Endothelial cell (in vitro differentiated cells): ENCODE measurements at regions not wholly inside any gene's neighbourhood (a gene's known extent, or its start where the extent isn't known, plus 50 kb on each side); places are given as distances from the start of the nearest gene placed in this dataset.

Source experiments
- DNase-seq: peaks from one replicate; pipeline ENCODE4 v3.0.0; 2021; ENCODE audit warnings: low spot score
- H3K27ac Mint-ChIP-seq: one replicate; pipeline ENCODE4 v1.8.0; 2021; ENCODE audit warnings: mixed read lengths, inconsistent platforms; ENCODE audit not compliant: unreplicated experiment
- H3K27me3 Mint-ChIP-seq: one replicate; pipeline ENCODE4 v1.8.0; 2021; ENCODE audit warnings: mild to moderate bottlenecking, moderate library complexity, mixed read lengths, inconsistent platforms; ENCODE audit not compliant: unreplicated experiment
- H3K36me3 Mint-ChIP-seq: one replicate; pipeline ENCODE4 v1.8.0; 2021; ENCODE audit warnings: mild to moderate bottlenecking, low read depth, mixed read lengths, inconsistent platforms; ENCODE audit not compliant: unreplicated experiment
- H3K4me1 Mint-ChIP-seq: one replicate; pipeline ENCODE4 v1.8.0; 2021; ENCODE audit warnings: mild to moderate bottlenecking, mixed read lengths, inconsistent platforms; ENCODE audit not compliant: unreplicated experiment
- H3K4me3 Mint-ChIP-seq: one replicate; pipeline ENCODE4 v1.8.0; 2021; ENCODE audit warnings: mild to moderate bottlenecking, mixed read lengths, inconsistent platforms; ENCODE audit not compliant: unreplicated experiment
- H3K9me3 Mint-ChIP-seq: one replicate; pipeline ENCODE4 v1.8.0; 2021; ENCODE audit warnings: mixed read lengths, inconsistent platforms; ENCODE audit not compliant: unreplicated experiment
- CTCF ChIP-seq: fragments of 200-600 bp; sonication (generic); IDR thresholded peaks from one replicate; pipeline ENCODE4 v1.5.0; 2021; ENCODE audit warnings: antibody characterized with exemption; ENCODE audit not compliant: unreplicated experiment

- Mint-ChIP-seq H3K36me3 (no peaks in the 10 kb centered on the region), H3K27ac (no peak overlapping the region), H3K4me3 (no peak overlapping the region), H3K4me1 (no peaks in the 10 kb centered on the region), H3K9me3 (no peaks in the 10 kb centered on the region), H3K27me3 (no peaks in the 10 kb centered on the region)
- no peak for TF ChIP-seq CTCF
- DNase-seq = no peak
Measured at GRCh38 chr7:46549347-46549746, 628.3 kb upstream of the IGFBP3 start.

GRCh38 chr7:46547044-46547443, 626.0 kb upstream of the IGFBP3 start:
- H3K27me3 Mint-ChIP-seq = no peaks in the 10 kb centered on the region
- H3K27ac Mint-ChIP-seq = no peak overlapping the region
- no peak for DNase-seq
- no peaks in the 10 kb centered on the region for H3K36me3 Mint-ChIP-seq
- H3K4me1 Mint-ChIP-seq = no peaks in the 10 kb centered on the region
- TF ChIP-seq CTCF = no peak
- H3K4me3 Mint-ChIP-seq = no peak overlapping the region
- no peaks in the 10 kb centered on the region for H3K9me3 Mint-ChIP-seq

GRCh38 chr7:46545790-46546189, 624.7 kb upstream of the IGFBP3 start:
- no peak for DNase-seq
- no peaks in the 10 kb centered on the region for H3K9me3 Mint-ChIP-seq
- no peak for TF ChIP-seq CTCF
- no peak overlapping the region for H3K4me3 Mint-ChIP-seq
- H3K27me3 Mint-ChIP-seq = no peaks in the 10 kb centered on the region
- no peaks in the 10 kb centered on the region for H3K4me1 Mint-ChIP-seq
- H3K36me3 Mint-ChIP-seq = no peaks in the 10 kb centered on the region
- H3K27ac Mint-ChIP-seq = no peak overlapping the region

- no peaks in the 10 kb centered on the region for H3K9me3 Mint-ChIP-seq
Measured at GRCh38 chr7:46544396-46545008, 623.4 kb upstream of the IGFBP3 start.

More at GRCh38 chr7:46544396-46545008, 623.4 kb upstream of the IGFBP3 start:
- no peak for DNase-seq
- no peak for TF ChIP-seq CTCF
- H3K4me3 Mint-ChIP-seq = no peak overlapping the region
- no peak overlapping the region for H3K27ac Mint-ChIP-seq
- H3K4me1 Mint-ChIP-seq = no peaks in the 10 kb centered on the region
- no peaks in the 10 kb centered on the region for H3K36me3 Mint-ChIP-seq
- no peaks in the 10 kb centered on the region for H3K27me3 Mint-ChIP-seq
